SK-N-DZ (cell line): ENCODE measurements at regions not wholly inside any gene's neighbourhood (a gene's known extent, or its start where the extent isn't known, plus 50 kb on each side); places are given as distances from the start of the nearest gene placed in this dataset.

Experiments used
- DNase-seq: peaks from one replicate; pipeline ENCODE4 v3.0.0-alpha.2; 2015; ENCODE audit warnings: low spot score

GRCh38 chr5:21181609-21182125 lies 1193.7 kb upstream of the CDH18 start:
- no peak for DNase-seq

GRCh38 chr5:21173526-21173925 lies 1185.5 kb upstream of the CDH18 start:
- DNase-seq, result no peak

- no peak for DNase-seq
Measured at GRCh38 chr5:21173036-21173435, 1185.0 kb upstream of the CDH18 start.

- DNase-seq, result no peak
Measured at GRCh38 chr5:21171038-21171437, 1183.0 kb upstream of the CDH18 start.

- no peak for DNase-seq
Measured at GRCh38 chr5:21168557-21168956, 1180.6 kb upstream of the CDH18 start.

- no peak for DNase-seq
Measured at GRCh38 chr5:21165344-21165743, 1177.3 kb upstream of the CDH18 start.

- DNase-seq, result peak; percentile 42
Measured at GRCh38 chr5:21164425-21164824, 1176.4 kb upstream of the CDH18 start.

GRCh38 chr5:21159510-21160059 lies 1171.6 kb upstream of the CDH18 start:
- no peak for DNase-seq

- no peak for DNase-seq
Measured at GRCh38 chr5:21154526-21154925, 1166.5 kb upstream of the CDH18 start.

- DNase-seq, result no peak
Measured at GRCh38 chr5:21152611-21153010, 1164.6 kb upstream of the CDH18 start.

GRCh38 chr5:21145376-21145775 lies 1157.4 kb upstream of the CDH18 start:
- no peak for DNase-seq

- DNase-seq, result no peak
Measured at GRCh38 chr5:21143686-21144085, 1155.7 kb upstream of the CDH18 start.

GRCh38 chr5:21142791-21143190 lies 1154.8 kb upstream of the CDH18 start:
- no peak for DNase-seq

- no peak for DNase-seq
Measured at GRCh38 chr5:21140987-21141386, 1153.0 kb upstream of the CDH18 start.

- DNase-seq, result no peak
Measured at GRCh38 chr5:21126236-21126635, 1138.2 kb upstream of the CDH18 start.

- no peak for DNase-seq
Measured at GRCh38 chr5:21125238-21125983, 1137.4 kb upstream of the CDH18 start.

- no peak for DNase-seq
Measured at GRCh38 chr5:21121213-21121612, 1133.2 kb upstream of the CDH18 start.

GRCh38 chr5:21097661-21098060 lies 1109.7 kb upstream of the CDH18 start:
- DNase-seq, result no peak

- no peak for DNase-seq
Measured at GRCh38 chr5:21094619-21095018, 1106.6 kb upstream of the CDH18 start.

- DNase-seq, result no peak
Measured at GRCh38 chr5:21087766-21088165, 1099.8 kb upstream of the CDH18 start.

- no peak for DNase-seq
Measured at GRCh38 chr5:21085791-21086190, 1097.8 kb upstream of the CDH18 start.

- no peak for DNase-seq
Measured at GRCh38 chr5:21071986-21072385, 1084.0 kb upstream of the CDH18 start.

- no peak for DNase-seq
Measured at GRCh38 chr5:21071421-21071820, 1083.4 kb upstream of the CDH18 start.
